ENCODE measurements at regions not wholly inside any gene's neighbourhood (a gene's known extent, or its start where the extent isn't known, plus 50 kb on each side); places are given as distances from the start of the nearest gene placed in this dataset.

GRCh38 chr12:108055141-108055540 is 73.9 kb upstream of the WSCD2 start:
- Mint-ChIP-seq H3K27me3 (peaks cover 18% of the 10 kb centered on the region), H3K4me1 (no peaks in the 10 kb centered on the region), H3K4me3 (no peak overlapping the region), H3K36me3 (peaks cover 1% of the 10 kb centered on the region), H3K27ac (no peak overlapping the region), H3K9me3 (no peaks in the 10 kb centered on the region)

DNA sequence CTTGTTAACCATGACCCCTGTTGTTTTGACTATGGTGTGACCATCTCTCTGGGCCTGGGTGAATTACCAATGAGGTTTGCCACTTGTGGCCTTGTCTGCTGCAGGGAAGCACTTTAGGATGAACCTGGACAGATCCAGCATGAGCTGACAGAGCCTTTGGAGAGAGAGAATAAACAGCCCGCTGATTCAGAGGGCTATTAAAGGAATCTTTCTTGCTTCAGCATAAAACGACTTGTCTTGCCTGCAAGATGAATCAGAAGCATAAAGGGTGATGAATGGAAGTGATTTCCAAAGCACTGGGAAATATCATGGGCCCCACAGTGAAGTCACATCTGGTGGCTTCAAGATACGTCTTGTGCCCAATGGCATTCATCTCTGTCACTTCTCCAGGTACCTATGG is 69.0 kb upstream of the WSCD2 start:
- Mint-ChIP-seq H3K36me3 (no peaks in the 10 kb centered on the region), H3K27ac (no peak overlapping the region), H3K4me3 (no peak overlapping the region), H3K9me3 (no peaks in the 10 kb centered on the region), H3K27me3 (peaks cover 14% of the 10 kb centered on the region), H3K4me1 (no peaks in the 10 kb centered on the region)

DNA sequence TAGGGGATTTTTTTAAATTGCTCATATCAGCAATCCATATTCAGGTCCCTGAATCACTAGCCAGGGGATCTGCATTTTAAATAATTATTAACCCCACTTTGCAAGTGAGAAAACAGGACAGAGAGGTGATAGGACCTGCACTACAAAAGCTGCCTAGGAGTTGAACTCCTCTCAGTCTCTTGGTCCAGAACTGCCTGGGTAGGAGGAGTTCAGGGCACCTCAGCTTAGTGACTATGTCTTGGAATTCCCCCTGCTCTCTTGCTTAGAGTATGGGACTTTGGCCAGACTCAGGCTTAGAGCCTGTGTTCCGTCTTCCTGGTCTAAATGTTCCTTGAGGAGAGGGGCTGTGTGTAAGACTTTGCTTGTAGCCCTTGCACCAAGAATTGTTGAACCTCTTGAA is 68.2 kb upstream of the WSCD2 start:
- no peak overlapping the region for H3K27ac Mint-ChIP-seq
- no peaks in the 10 kb centered on the region for H3K36me3 Mint-ChIP-seq
- H3K27me3 Mint-ChIP-seq = peaks cover 14% of the 10 kb centered on the region
- no peaks in the 10 kb centered on the region for H3K4me1 Mint-ChIP-seq
- H3K4me3 Mint-ChIP-seq = no peak overlapping the region
- H3K9me3 Mint-ChIP-seq = no peaks in the 10 kb centered on the region

DNA sequence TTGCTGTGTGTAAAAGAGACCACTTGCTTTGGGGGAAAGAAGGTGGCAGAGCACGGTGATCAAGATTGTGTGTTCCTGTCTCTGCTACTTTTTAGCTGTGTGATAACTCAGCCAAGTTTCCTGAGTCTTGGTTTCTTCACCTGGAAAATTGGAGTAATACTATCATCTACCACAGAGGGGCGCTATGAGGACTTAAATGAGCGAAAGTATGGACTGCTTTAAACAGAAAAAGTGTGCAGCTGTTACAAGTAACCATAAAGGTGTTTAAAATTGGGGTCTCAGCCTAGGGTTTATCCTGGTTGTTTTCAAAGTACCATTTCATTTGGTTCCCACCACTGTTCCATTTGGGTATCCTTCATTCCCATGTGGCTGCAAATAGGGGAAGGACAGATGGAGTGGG is 65.9 kb upstream of the WSCD2 start:
- H3K27me3 Mint-ChIP-seq = peaks cover 10% of the 10 kb centered on the region
- H3K27ac Mint-ChIP-seq = no peak overlapping the region
- H3K4me1 Mint-ChIP-seq = no peaks in the 10 kb centered on the region
- no peaks in the 10 kb centered on the region for H3K36me3 Mint-ChIP-seq
- no peaks in the 10 kb centered on the region for H3K9me3 Mint-ChIP-seq
- no peak overlapping the region for H3K4me3 Mint-ChIP-seq

- Mint-ChIP-seq H3K27me3 (peaks cover 12% of the 10 kb centered on the region), H3K27ac (no peak overlapping the region), H3K4me1 (no peaks in the 10 kb centered on the region), H3K9me3 (no peaks in the 10 kb centered on the region), H3K4me3 (no peak overlapping the region), H3K36me3 (no peaks in the 10 kb centered on the region)
Observed at GRCh38 chr12:108065069-108065468, 64.0 kb upstream of the WSCD2 start.

DNA sequence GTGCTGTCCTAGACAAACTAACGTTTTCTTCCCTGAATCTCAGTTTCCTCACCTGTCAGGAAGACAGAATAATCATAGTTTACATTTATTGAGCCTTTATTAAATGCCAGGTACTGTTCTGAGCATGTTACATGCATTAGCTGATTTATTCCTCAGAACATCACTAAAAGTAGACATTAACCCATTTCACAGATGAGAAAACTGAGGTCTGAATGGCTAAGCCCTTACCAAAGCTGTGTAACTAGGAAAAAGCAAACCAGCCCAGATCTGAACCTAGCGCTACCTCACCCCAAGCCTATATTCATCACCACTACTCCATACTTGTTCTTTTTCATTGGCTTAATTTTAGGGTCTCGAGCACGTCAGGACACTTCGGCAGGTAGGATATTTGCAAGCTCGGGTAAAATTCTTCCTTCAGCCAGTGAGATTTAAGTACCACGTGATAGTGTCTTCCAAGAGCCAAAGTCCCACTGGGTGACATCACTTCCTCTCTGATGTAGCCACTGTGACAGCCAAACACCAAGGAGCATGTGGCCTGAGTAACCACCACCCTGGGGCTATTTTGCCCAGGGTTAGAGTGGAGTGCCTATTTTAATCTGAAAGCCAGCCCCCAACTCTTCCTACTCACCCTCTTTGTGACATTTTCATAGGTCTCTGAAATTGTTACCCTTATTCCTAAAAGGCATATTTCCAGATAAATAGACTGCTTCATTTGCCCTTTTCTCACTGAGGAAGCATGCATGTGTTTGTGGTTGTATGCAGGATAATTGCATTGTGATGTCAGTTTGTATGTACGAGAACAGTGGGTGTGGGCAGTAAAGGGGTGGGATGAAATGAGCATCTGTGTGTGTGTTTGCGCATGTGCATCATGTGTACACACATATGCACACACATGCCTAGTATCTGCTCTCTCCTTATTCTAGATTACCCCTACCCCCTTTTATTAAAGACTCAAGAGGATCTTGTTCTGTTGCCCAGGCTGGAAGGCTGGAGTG is 62.2 kb upstream of the WSCD2 start:
- H3K4me3 Mint-ChIP-seq = no peak overlapping the region
- H3K9me3 Mint-ChIP-seq = no peaks in the 10 kb centered on the region
- H3K36me3 Mint-ChIP-seq = no peaks in the 10 kb centered on the region
- peaks cover 16% of the 10 kb centered on the region for H3K27me3 Mint-ChIP-seq
- no peak overlapping the region for H3K27ac Mint-ChIP-seq
- no peaks in the 10 kb centered on the region for H3K4me1 Mint-ChIP-seq

GRCh38 chr12:108069651-108070165 is 59.4 kb upstream of the WSCD2 start:
- H3K4me1 Mint-ChIP-seq = no peaks in the 10 kb centered on the region
- no peak overlapping the region for H3K27ac Mint-ChIP-seq
- no peaks in the 10 kb centered on the region for H3K9me3 Mint-ChIP-seq
- peaks cover 20% of the 10 kb centered on the region for H3K27me3 Mint-ChIP-seq
- H3K36me3 Mint-ChIP-seq = no peaks in the 10 kb centered on the region
- no peak overlapping the region for H3K4me3 Mint-ChIP-seq

DNA sequence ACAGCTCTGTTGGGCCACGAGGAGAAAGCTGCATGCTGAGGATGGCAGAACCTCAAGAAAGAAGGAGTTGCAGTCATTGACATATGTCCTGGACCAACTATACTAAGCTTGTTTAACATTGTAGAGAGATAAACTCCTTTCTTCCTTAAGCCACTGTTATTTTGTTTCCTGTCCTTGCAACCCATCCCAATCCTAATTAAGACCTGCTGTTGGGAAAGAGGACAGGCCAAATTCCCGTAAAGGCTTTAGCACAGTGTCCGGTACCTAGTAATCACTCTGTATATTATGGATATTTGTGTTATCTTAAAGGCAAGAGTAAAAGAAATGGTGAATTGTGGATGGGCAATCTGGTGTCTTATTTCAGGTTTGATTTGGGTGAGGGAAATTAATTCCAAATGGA is 53.5 kb upstream of the WSCD2 start:
- Mint-ChIP-seq H3K4me1 (no peaks in the 10 kb centered on the region), H3K4me3 (no peak overlapping the region), H3K27me3 (peaks cover 14% of the 10 kb centered on the region), H3K36me3 (no peaks in the 10 kb centered on the region), H3K27ac (no peak overlapping the region), H3K9me3 (no peaks in the 10 kb centered on the region)

- Mint-ChIP-seq H3K27me3 (peaks cover 14% of the 10 kb centered on the region), H3K36me3 (no peaks in the 10 kb centered on the region), H3K9me3 (no peaks in the 10 kb centered on the region), H3K4me1 (no peaks in the 10 kb centered on the region), H3K4me3 (no peak overlapping the region), H3K27ac (no peak overlapping the region)
Observed at GRCh38 chr12:108076556-108076955, 52.5 kb upstream of the WSCD2 start.

- H3K4me1 Mint-ChIP-seq = no peaks in the 10 kb centered on the region
- peaks cover 12% of the 10 kb centered on the region for H3K27me3 Mint-ChIP-seq
- no peaks in the 10 kb centered on the region for H3K36me3 Mint-ChIP-seq
- H3K27ac Mint-ChIP-seq = no peak overlapping the region
- H3K4me3 Mint-ChIP-seq = no peak overlapping the region
- H3K9me3 Mint-ChIP-seq = no peaks in the 10 kb centered on the region
Observed at GRCh38 chr12:108078428-108078827, 50.7 kb upstream of the WSCD2 start.
